Fibroblast of mammary gland (primary cell): ENCODE measurements at regions not wholly inside any gene's neighbourhood (a gene's known extent, or its start where the extent isn't known, plus 50 kb on each side); places are given as distances from the start of the nearest gene placed in this dataset.
"Not testable (repeated sequence)": the region's sequence is repeated elsewhere in the genome, so short reads cannot be mapped to it uniquely, and the experiment has no call there.

Source experiments
- DNase-seq: peaks from one replicate; pipeline ENCODE4 v3.0.0-alpha.2; 2010; ENCODE audit warnings: low read depth
- H3K4me3 ChIP-seq: 2 replicates; pipeline ENCODE4 v1.5.1; 2011; ENCODE audit warnings: low read depth, mild to moderate bottlenecking, low read length, moderate library complexity; ENCODE audit not compliant: control insufficient read depth
- TF ChIP-seq, protein P1 (sequence below): conservative IDR thresholded peaks from 2 replicates; pipeline ENCODE4 v1.5.1; 2011; ENCODE audit warnings: low read depth, low read length, inconsistent platforms; ENCODE audit not compliant: control insufficient read depth, insufficient read depth

DNA sequence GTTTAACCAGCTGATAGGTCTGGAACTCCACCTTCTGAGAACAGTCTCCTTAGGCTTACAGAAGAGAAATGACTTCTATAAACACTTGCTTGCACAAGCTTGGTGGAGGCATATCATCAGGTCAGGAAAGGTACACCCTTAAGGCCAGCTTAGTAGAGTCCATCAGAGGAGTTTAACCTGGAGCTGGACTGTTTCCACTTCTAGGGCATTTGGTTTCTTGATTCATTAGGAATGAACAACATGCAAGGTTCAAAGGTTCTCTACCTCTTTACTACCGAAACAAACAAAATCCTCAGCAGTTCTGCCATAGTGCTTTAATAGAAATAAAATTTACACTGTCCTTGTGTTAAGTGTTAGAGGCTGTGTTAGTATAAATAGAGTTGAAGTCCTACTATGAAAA lies 171.4 kb upstream of the NPY2R start:
- DNase-seq, result no peak
- no peak overlapping the region for H3K4me3 ChIP-seq
- TF ChIP-seq, protein P1, sequence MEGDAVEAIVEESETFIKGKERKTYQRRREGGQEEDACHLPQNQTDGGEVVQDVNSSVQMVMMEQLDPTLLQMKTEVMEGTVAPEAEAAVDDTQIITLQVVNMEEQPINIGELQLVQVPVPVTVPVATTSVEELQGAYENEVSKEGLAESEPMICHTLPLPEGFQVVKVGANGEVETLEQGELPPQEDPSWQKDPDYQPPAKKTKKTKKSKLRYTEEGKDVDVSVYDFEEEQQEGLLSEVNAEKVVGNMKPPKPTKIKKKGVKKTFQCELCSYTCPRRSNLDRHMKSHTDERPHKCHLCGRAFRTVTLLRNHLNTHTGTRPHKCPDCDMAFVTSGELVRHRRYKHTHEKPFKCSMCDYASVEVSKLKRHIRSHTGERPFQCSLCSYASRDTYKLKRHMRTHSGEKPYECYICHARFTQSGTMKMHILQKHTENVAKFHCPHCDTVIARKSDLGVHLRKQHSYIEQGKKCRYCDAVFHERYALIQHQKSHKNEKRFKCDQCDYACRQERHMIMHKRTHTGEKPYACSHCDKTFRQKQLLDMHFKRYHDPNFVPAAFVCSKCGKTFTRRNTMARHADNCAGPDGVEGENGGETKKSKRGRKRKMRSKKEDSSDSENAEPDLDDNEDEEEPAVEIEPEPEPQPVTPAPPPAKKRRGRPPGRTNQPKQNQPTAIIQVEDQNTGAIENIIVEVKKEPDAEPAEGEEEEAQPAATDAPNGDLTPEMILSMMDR, result no peak

DNA sequence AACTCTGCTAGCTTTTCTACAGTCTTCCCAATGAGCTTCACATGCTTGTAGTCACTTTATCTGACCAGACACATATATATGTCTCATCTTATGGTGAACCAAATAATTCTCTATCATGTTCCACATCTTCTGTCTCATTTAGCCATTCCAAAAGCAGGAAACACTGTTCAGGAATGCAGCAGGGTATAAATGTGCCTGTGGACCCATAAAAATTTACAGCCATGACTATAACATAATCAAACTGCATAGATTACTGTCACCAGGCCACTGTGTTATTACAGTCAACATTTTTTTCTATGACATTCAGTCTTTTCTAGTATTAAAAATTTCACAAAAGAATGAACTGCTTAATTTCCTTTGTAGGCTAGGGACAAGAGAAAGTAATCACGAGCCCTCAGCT lies 170.0 kb upstream of the NPY2R start:
- TF ChIP-seq, protein P1, result no peak
- H3K4me3 ChIP-seq, result no peak overlapping the region
- DNase-seq, result no peak

DNA sequence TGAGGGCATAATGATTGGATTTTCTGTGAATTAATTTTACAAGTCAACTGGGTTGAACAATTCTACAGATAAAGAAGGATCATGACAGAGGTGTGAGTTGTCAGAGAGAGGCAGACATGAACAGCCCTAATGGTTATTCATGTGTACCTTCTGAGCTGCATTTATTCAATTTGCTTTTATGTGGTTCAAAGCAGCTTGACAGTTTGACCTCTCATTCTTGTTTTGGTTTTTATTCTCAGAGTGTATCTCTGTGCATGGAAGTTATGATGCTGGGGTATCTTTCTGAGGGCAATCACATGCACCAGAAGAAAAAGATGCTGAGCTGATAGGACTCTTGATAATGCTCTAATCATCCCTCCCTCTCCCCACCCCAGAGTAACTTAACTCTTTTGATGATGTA lies 169.3 kb upstream of the NPY2R start:
- DNase-seq, result no peak
- TF ChIP-seq, protein P1, result no peak
- no peak overlapping the region for H3K4me3 ChIP-seq

DNA sequence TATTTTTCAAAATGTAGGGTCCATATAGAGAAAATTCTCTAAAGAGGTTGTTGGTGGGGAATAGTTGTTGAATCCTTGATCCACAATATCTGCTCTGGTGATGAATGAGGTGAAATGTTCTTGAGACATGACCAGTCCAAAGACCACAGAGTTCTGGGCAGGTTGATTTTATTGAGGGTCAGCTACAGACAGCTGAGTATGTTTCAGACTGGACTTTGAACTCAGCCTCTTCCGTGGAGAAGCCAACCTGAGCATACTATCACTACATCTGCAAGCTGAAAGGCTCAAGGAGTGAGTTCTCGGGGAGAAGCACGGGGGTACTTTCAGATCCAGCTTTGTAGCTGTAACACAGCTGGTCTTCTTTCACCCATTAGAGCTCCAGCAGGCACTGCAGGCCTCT lies 168.4 kb upstream of the NPY2R start:
- TF ChIP-seq, protein P1, result no peak
- H3K4me3 ChIP-seq, result no peak overlapping the region
- DNase-seq, result no peak

DNA sequence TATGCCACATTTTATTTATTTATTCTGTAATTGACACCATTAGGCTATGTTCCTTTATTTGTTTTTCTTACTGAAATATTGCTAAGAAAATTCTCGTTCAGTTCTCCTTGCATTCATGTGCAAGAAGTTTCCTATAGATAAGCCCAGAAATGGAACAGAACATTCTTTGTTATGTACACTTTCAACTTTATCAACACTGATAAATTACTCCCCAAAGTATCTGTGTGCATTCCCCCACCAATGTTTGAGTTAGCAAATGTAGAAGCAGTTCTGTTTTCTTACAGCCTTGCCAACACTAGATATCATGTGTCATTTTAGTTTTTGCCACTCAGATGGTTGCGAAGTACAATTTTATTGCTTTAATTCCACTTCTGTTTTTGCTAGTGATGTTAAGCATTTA lies 166.4 kb upstream of the NPY2R start:
- no peak overlapping the region for H3K4me3 ChIP-seq
- DNase-seq, result no peak
- TF ChIP-seq, protein P1, result no peak

DNA sequence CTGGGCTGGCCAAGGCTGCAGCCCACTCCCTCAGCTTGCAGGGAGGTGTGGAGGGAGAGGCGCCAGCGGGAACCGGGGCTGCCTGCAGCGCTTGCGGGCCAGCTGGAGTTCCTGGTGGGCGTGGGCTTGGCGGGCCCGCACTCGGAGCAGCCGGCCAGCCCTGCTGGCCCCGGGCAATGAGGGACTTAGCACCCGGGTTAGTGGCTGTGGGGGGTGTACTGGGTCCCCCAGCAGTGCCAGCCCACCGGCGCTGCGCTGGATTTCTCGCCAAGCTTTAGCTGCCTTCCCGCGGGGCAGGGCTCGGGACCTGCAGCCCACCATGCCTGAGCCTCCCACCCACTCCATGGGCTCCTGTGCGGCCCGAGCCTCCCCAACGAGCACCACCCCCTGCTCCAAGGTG lies 164.2 kb upstream of the NPY2R start:
- not testable (repeated sequence) for DNase-seq, H3K4me3 ChIP-seq

DNA sequence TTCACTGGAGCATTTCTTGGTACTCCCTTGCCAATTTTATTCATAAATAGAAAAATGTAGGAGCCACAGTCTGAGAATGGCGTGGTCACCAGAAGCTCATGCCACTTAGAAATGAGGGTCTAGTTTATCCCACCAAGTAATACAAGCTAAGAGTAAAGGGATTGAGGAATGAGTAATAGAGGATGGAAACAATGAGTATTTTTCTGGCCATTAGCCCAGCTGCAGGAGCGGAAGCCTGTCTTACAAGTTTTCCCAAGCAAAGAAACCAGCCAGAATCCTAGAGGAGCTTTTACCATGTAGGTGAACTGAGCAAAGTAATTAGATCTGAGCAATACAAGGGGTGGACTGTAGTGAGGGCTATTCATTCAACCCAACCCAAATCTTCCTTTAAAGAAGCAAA lies 160.7 kb upstream of the NPY2R start:
- DNase-seq, result peak; percentile 89
- H3K4me3 ChIP-seq, result no peak overlapping the region
- TF ChIP-seq, protein P1, result no peak

DNA sequence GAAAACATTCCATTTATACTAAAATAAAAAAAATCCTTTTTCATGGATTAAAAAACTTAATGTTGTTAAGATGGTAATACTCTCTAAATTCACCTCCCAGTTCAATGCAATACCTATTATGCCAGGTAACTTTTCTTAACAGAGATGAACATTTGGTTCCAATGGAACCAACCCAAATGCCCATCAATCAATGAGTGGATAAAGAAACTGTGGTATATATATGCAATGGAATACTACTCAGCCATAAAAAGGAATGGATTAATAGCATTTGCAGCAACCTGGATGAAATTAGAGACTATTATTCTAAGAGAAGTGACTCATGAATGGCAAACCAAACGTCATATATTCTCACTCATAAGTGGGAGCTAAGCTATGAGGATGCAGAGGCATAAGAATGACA lies 154.4 kb upstream of the NPY2R start:
- not testable (repeated sequence) for H3K4me3 ChIP-seq
- DNase-seq, result peak; percentile 13
